ENCODE measurements at regions not wholly inside any gene's neighbourhood (a gene's known extent, or its start where the extent isn't known, plus 50 kb on each side); places are given as distances from the start of the nearest gene placed in this dataset.
"Not testable (repeated sequence)": the region's sequence is repeated elsewhere in the genome, so short reads cannot be mapped to it uniquely, and the experiment has no call there.

- DNase-seq: peak; percentile 71 to 93 (median 82)
Measured at GRCh38 chr2:393711-394696, 106.1 kb upstream of the ALKAL2 start.

GRCh38 chr2:392926-393280 is 105.0 kb upstream of the ALKAL2 start:
- no peak for DNase-seq

DNA sequence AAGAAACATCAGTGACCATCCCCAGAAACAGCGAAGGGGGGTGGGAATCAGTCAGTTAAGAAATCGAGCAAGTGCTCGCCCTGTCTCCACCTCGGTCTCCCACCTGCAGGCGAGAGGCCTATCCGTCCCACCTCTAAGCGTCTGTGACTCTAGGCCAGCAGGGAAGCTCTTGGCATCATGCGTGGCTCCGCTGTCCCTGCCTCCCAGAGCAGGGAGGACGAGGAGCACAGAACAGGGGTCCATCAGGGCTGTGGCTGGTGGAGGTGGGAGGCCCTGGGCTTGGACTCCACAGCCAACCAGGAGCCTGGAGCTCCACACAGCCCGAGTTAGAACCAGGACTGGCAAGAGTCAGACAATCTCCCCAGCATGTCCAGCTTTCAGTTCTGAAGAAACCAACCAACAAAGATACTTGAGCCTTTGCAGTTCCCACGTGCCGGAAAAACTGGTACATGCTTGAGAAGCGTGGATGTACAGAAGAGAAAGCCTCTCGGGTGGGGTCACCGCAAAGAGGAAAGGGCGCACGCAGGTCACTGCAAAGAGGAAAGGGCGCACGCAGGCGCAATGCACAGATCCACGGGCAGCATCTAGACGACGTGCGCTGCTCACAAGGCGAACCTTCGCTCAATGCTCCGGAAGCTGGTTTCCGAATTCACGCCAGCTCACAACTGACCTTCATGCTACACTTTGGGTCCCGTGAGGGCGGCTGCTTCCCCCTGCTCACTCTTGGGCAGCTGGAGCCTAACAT is 104.5 kb upstream of the ALKAL2 start:
- DNase-seq: no peak

DNA sequence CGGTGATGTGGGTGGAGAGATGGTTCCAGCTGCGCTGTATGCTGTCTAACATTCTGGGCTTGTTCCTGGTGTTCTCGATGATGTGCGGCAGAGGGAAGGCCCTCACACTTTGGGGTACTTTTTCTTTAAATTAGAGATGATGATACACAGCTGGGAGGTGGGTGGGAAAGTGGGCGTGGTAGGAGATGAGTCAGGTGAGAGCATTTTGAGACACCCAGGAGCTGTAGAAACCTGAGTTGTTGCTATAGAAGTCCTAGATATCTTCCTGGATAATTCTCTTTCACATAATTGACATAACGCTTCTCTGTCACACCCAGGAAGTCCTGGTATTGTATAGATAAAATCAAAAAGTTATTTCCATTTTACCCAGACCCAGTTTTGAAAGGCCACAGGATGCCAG is 103.8 kb upstream of the ALKAL2 start:
- no peak for DNase-seq

DNA sequence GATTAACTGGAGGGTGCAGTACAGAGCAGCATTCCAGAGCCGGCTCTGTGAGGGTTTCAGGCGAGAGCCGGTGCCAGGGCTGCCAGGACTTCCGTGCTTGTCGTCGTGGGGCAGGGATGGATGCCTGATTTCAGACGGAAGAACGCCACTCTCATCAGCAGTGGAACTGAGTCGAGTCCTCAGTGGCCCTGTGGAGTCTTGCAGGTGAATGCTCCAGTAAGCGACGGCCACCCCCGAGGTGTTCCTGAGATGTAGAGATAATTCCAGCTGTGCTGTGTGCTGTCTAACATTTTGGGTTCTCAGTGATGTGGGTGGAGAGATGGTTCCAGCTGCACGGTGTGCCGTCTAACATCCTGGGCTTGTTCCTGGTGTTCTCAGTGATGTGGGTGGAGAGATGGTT is 103.1 kb upstream of the ALKAL2 start:
- no peak for DNase-seq

- DNase-seq: not testable (repeated sequence)
Measured at GRCh38 chr2:389985-390384, 102.1 kb upstream of the ALKAL2 start.

GRCh38 chr2:388752-389151 is 100.9 kb upstream of the ALKAL2 start:
- not testable (repeated sequence) for DNase-seq

- no peak for DNase-seq
Measured at GRCh38 chr2:387980-388421, 100.1 kb upstream of the ALKAL2 start.

- DNase-seq: no peak
Measured at GRCh38 chr2:386406-387103, 98.7 kb upstream of the ALKAL2 start.

DNA sequence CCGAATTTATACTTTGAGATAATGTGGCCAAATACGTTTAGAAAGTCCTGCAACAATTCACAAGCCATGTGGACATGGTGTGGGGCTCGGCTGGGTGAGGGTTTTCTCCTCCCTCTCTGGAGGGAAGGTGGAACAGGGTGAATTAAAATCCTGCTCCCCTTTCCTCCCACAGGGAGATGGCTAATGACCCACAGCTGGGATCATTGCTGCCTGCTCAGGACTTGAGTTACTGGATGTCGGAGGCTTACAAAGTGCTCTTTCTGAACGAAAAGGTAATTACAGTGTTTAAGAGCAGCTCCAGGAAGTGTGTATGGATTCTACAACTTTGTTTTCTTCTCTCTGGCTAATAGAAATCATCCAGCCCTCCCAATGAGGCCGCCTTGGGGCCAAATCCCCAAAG is 97.9 kb upstream of the ALKAL2 start:
- peak in 2 of 3 experiments; percentile 27 to 56 for DNase-seq

DNA sequence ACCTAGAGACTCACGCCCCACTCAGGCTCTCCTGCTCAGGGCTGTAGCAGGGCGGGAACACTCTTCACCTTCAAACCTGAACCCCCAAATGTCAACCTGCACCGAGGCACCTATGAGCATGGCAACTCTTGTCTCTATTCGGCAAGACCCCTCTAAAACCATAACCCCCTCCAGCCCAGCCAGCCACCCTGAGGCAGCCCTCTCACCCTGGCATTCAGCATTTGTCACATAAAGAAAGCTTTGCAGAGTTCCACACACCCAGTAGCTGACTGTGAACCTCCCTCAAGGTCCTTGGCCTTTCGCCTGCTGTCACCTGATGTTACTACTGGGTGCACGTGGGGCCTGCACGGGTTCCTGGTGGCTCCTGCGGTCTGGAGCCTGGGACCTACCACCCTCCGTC is 97.2 kb upstream of the ALKAL2 start:
- DNase-seq: no peak

DNA sequence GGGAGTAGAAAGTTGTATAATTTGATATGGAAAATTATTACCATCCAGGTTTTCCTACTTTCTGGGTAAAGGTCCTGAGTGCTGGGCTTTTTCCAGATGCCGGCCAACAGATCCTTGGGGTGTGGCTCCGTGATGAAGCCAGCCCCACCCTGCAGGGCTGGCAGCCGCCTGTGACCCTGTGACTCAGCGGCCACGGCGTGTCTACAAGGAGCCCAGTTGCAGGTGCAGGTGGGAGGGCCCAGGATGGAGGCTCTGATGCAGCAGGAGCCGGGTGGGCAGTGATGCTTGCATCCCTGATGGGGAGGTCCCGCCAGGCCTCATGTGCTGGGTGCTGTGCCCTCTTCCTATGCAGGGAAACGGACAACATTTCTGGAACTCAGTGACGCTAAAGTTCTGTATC is 96.0 kb upstream of the ALKAL2 start:
- no peak for DNase-seq

- no peak for DNase-seq
Measured at GRCh38 chr2:383178-383577, 95.3 kb upstream of the ALKAL2 start.

- DNase-seq: no peak
Measured at GRCh38 chr2:382728-383022, 94.8 kb upstream of the ALKAL2 start.

DNA sequence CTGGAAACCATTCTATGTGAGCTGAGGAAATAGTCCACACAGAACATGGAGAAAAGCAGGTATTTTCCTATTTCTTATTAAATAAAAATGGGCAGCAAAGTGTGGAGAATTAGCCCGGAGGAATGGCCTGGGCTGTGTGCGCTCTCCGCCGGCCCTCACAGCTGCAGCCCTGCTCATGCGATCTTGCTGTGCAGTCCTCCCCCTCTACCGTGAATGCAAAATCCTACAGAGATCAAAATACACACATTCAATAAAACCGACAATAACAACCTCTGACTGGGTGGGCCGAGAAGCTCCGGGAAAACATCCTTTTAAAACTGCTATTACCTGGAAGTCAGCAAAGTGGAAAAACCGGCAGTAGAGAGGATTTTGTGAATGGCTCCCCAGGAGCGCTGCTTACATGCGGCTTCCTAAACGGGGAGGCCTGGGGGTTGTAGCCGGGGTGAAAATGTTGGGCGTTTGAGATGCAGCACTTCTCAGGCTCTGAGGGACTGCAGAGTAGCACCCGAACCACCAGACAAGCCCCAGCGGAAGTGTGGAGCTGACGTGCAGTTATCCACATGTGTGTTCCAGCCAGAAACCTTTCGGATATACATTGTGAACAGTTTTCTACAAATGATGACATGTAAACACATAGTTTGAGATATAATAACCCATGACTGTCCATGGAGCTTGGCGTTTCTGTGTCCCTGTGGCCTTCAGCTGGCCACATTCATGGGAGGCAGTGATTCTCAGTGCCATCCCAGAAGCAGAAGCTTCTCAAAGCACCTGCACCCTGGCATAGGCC is 94.2 kb upstream of the ALKAL2 start:
- no peak for DNase-seq

GRCh38 chr2:381181-381580 is 93.3 kb upstream of the ALKAL2 start:
- no peak for DNase-seq

DNA sequence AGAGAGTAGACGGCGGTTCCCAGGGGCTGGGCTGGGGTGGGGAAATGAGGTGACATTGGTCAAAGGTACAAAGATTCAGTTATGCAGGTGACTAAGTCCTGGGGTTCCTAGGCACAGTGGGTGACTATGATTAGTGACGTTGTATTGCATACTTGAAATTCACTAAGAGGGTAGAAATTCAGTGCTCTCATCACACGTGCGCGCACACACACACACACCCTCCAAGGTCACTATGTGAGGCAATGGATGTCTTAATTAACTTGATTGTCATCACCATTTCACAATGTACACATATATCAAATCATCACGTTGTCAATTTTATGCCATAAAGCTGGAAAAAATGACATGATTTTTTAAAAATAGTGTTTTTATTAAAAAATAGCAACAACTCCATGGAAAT is 92.9 kb upstream of the ALKAL2 start:
- DNase-seq: no peak

DNA sequence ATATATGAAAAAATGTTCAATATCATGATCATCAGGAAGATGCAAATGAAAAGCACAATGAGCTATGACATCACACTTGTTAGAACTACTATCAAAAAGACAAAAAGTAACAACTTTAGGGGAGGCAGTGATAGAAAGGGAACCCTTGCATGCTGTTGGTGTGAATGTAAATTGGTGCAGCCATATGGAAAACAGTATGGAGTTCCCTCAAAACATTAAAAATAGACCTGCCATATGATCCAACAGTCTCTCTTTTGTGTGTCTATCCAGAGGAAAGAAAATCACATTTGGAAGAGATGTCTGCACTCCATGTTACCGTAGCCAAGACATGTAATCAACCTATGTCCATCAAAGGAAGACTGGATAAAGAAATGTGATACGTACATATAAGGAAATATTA is 92.3 kb upstream of the ALKAL2 start:
- no peak for DNase-seq

GRCh38 chr2:379778-380177 is 91.9 kb upstream of the ALKAL2 start:
- DNase-seq: no peak

- DNase-seq: no peak
Measured at GRCh38 chr2:378364-378763, 90.5 kb upstream of the ALKAL2 start.

DNA sequence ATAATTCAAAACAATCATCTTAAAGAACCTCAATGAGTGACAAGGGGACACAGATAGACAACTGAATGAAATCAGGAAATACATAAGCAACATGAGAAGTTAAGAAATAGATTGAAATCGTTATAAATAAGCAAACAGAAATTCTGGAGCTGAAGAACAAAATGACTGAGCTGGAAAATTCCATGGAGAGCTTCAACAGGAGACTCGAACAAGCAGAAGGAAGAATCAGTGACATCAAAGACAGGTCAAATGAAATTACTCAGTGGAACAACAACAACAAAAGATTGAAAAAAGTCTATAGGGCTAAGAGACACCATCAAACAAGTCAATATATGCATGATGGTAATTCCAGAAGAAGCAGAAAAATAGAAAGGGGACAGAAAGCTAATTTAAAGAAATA is 89.5 kb upstream of the ALKAL2 start:
- no peak for DNase-seq

GRCh38 chr2:375956-376307 is 88.0 kb upstream of the ALKAL2 start:
- DNase-seq: no peak
